GM12891 (cell line): ENCODE measurements at regions not wholly inside any gene's neighbourhood (a gene's known extent, or its start where the extent isn't known, plus 50 kb on each side); places are given as distances from the start of the nearest gene placed in this dataset.

ENCODE experiments used
- POLR2A ChIP-seq: IDR thresholded peaks from 2 replicates; pipeline ENCODE4 v1.6.1; 2011; ENCODE audit warnings: low read depth, low read length, control low read depth
- POLR2AphosphoS5 ChIP-seq: IDR thresholded peaks from 2 replicates; pipeline ENCODE4 v1.6.1; 2011; ENCODE audit warnings: low read depth, low read length, control low read depth
- TAF1 ChIP-seq: IDR thresholded peaks from 2 replicates; pipeline ENCODE4 v1.6.1; 2011; ENCODE audit warnings: low read depth, low read length, control low read depth

DNA sequence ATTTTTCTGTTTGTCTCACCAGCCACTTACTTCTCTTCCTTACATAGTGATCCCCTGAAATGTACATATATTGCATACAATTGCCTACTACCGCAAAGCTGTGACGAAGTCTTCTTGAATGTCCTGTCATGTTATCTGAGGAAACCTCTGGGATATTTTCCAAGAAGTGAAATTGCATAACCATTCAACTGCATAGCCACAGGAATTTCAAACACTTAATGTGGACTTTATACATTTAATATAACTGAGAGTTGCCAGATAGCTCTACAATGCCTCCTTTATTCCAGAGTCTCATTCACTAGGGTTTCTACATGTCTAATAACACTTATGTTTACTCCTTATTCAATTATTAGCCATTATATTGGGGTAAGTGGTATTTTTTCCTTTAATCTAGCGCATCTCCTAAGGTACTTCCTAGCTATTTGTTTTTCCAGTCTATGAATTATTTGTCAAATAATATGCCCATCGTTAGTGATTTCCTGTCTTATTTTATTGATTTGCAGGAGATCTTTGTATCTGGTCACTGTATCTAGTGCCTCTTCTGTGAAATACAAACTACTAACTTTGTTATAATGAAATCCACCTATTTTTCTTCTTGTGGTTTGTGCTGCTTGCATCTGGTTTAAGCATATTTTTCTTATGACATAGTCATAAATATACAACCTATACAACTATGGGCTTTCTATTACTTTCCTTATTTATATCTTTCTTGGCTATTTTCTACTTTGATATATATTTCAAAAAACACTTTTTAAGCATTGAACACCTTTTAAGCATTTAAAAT is 69.2 kb upstream of the GRID2 start:
- no peak for TF ChIP-seq TAF1
- no peak for TF ChIP-seq POLR2A
- TF ChIP-seq POLR2AphosphoS5 = no peak
